K562 (cell line): ENCODE measurements at regions not wholly inside any gene's neighbourhood (a gene's known extent, or its start where the extent isn't known, plus 50 kb on each side); places are given as distances from the start of the nearest gene placed in this dataset.

Experiments used
- ATAC-seq: fragments of 200-7000 bp; cut with Tn5 transposase; 3 replicates; pipeline ENCODE4 v1.9.1; 2020; ENCODE audit warnings: moderate library complexity
- BruUV-seq: library from RNA; stranded (reverse); fragments of 400-500 nt; replicated peaks from 2 replicates; lab custom pipeline; 2021; lab: Mats Ljungman, UMichigan
- CTCF ChIA-PET: fragments of 300-600 bp; formaldehyde crosslinking; extraction: SDS; loops from one replicate; lab custom pipeline; 2021; ENCODE audit warnings: low intra/inter-chr PET ratio; lab: Yijun Ruan, JAX
- POLR2A ChIA-PET: fragments of 300-600, 350-650 bp; sonication (Branson Sonifier 250); formaldehyde crosslinking; extraction: SDS; loops from one replicate; lab custom pipeline; 2021; ENCODE audit warnings: antibody characterized with exemption, inconsistent platforms; lab: Yijun Ruan, JAX
- DNase-seq, 4 experiments: peaks; one replicate each; pipeline versions ENCODE4 v3.0.0 to v3.0.0-alpha.2; 2011 to 2018; ENCODE audit warnings: low spot score in 3 of 4, mixed read lengths in 3 of 4; ENCODE audit errors: extremely low read depth in 1 of 4
- FAIRE-seq: peaks from 2 replicates; lab custom pipeline; 2011; peaks lifted over from hg19 to GRCh38; lab: Jason Lieb, UNC
- H2AFZ ChIP-seq: 2 replicates; pipeline ENCODE4 v1.6.0; 2011; ENCODE audit warnings: low read depth, low read length, control low read depth, inconsistent platforms
- H3K27ac ChIP-seq: fragments of 200-600 bp; 3 replicates; pipeline ENCODE4 v1.8.0; 2011; ENCODE audit warnings: low read depth, mild to moderate bottlenecking, control low read depth, inconsistent platforms, low read length, moderate library complexity, mixed read lengths; ENCODE audit errors: extremely low read depth
- H3K27me3 ChIP-seq, 2 experiments: fragments of 300-600 bp in 1 of 2; 2 replicates in 1 of 2; 3 replicates in 1 of 2; pipeline versions ENCODE4 v1.6.0 to v1.8.0; 2011; ENCODE audit warnings: inconsistent platforms in 2 of 2, low read length in 2 of 2, mild to moderate bottlenecking in 1 of 2, mixed read lengths in 1 of 2, moderate library complexity in 1 of 2; ENCODE audit not compliant: control insufficient read depth in 2 of 2, insufficient read depth in 2 of 2
- H3K36me3 ChIP-seq: fragments of 300-600 bp; 3 replicates; pipeline ENCODE4 v1.8.0; 2011; ENCODE audit warnings: mild to moderate bottlenecking, low read length, inconsistent platforms; ENCODE audit not compliant: control insufficient read depth, insufficient read depth
- H3K4me1 ChIP-seq, 2 experiments: fragments of 200-600 bp in 1 of 2; replicated peaks in 1 of 2; 2 replicates in 1 of 2; 3 replicates in 1 of 2; pipeline versions ENCODE4 v1.5.1 to v1.8.0; 2011; ENCODE audit warnings: inconsistent platforms in 2 of 2, low read length in 2 of 2, mild to moderate bottlenecking in 1 of 2, mixed read lengths in 1 of 2, moderate library complexity in 1 of 2; ENCODE audit not compliant: control insufficient read depth in 2 of 2, insufficient read depth in 2 of 2
- H3K4me2 ChIP-seq: 2 replicates; pipeline ENCODE4 v1.6.1; 2011; ENCODE audit warnings: low read length, control low read depth, inconsistent platforms, mixed read lengths; ENCODE audit not compliant: insufficient read depth
- H3K4me3 ChIP-seq: fragments of 200-600 bp; sonication (generic), shearing (Covaris generic); 2 replicates; pipeline ENCODE4 v1.5.1; 2016; ENCODE audit warnings: control low read depth, inconsistent platforms
- H3K79me2 ChIP-seq: fragments of 200-600 bp; 3 replicates; pipeline ENCODE4 v1.8.0; 2011; ENCODE audit warnings: low read length, inconsistent platforms; ENCODE audit not compliant: control insufficient read depth, insufficient read depth
- H3K9ac ChIP-seq, 2 experiments: 2 replicates each; pipeline versions ENCODE4 v1.6.0 to v1.6.1; 2011; ENCODE audit warnings: low read depth in 2 of 2, low read length in 2 of 2, control low read depth in 1 of 2, inconsistent platforms in 1 of 2, mild to moderate bottlenecking in 1 of 2, mixed read lengths in 1 of 2; ENCODE audit not compliant: insufficient read depth in 1 of 2
- H3K9me1 ChIP-seq: one replicate; pipeline ENCODE4 v1.6.0; 2011; ENCODE audit warnings: inconsistent platforms, mild to moderate bottlenecking, low read length, moderate library complexity; ENCODE audit not compliant: control insufficient read depth, insufficient read depth
- H3K9me3 ChIP-seq: replicated peaks from 2 replicates; pipeline ENCODE4 v1.5.1; 2011; ENCODE audit warnings: low read depth, low read length, inconsistent platforms; ENCODE audit not compliant: control insufficient read depth, insufficient read depth
- H4K20me1 ChIP-seq: replicated peaks from 2 replicates; pipeline ENCODE4 v1.6.1; 2011; ENCODE audit warnings: low read length, inconsistent platforms, mixed read lengths; ENCODE audit not compliant: control insufficient read depth, insufficient read depth
- ARID4B ChIP-seq: sonication (generic); formaldehyde crosslinking; IDR thresholded peaks from 2 replicates; pipeline ENCODE4 v1.8.0; 2022; ENCODE audit warnings: mild to moderate bottlenecking, missing genetic modification reagents
- CBX8 ChIP-seq: fragments of 200-600 bp; sonication (generic); IDR thresholded peaks from 2 replicates; pipeline ENCODE4 v1.6.1; 2012; ENCODE audit warnings: borderline replicate concordance, mixed run types, low read depth, mild to moderate bottlenecking, moderate library complexity, mixed read lengths, low read length, control low read depth, inconsistent platforms; ENCODE audit not compliant: poor library complexity, severe bottlenecking; ENCODE audit errors: extremely low read depth
- GTF3C2 ChIP-seq: IDR thresholded peaks from 3 replicates; pipeline ENCODE4 v1.6.1; 2011; ENCODE audit warnings: borderline replicate concordance, mild to moderate bottlenecking, moderate library complexity; ENCODE audit not compliant: insufficient read length; ENCODE audit errors: extremely low read depth
- JUN ChIP-seq, 2 experiments: sonication (generic) in 1 of 2; formaldehyde crosslinking in 1 of 2; IDR thresholded peaks; 2 replicates each; pipeline versions ENCODE4 v1.6.1 to v1.8.0; 2012 to 2022; ENCODE audit warnings: borderline replicate concordance in 2 of 2, mild to moderate bottlenecking in 2 of 2, improper control_type of control experiment in 1 of 2, low read depth in 1 of 2, low read length in 1 of 2, missing genetic modification reagents in 1 of 2
- STAT6 ChIP-seq: sonication (generic); formaldehyde crosslinking; IDR thresholded peaks from 2 replicates; pipeline ENCODE4 v1.8.1; 2023; ENCODE audit warnings: mild to moderate bottlenecking, missing genetic modification reagents
- TEAD4 ChIP-seq, 2 experiments: sonication (generic) in 1 of 2; formaldehyde crosslinking in 1 of 2; IDR thresholded peaks; 2 replicates each; pipeline versions ENCODE4 v1.6.1 to v1.8.0; 2012 to 2022; ENCODE audit warnings: borderline replicate concordance in 1 of 2, inconsistent platforms in 1 of 2, low read length in 1 of 2, mild to moderate bottlenecking in 1 of 2, missing genetic modification reagents in 1 of 2
- TFE3 ChIP-seq: fragments of 450-650 bp; formaldehyde crosslinking; IDR thresholded peaks from 2 replicates; pipeline ENCODE4 v1.4.0; 2020; ENCODE audit warnings: mild to moderate bottlenecking, mixed read lengths
- WGBS: fragments of 100-300 bp; shearing (Covaris generic); methylation state at CpG from one replicate; pipeline ENCODE4 v1.1.6; 2016; ENCODE audit warnings: low coverage, mixed read lengths; ENCODE audit not compliant: insufficient coverage; ENCODE audit errors: missing lambda C conversion rate; 5-methylcytosine and 5-hydroxymethylcytosine counted together
- in situ Hi-C: fragments of 300-500 bp; cut with MboI; formaldehyde crosslinking; loops from 4 replicates; pipeline ENCODE4 v1.15.0; 2018; ENCODE audit warnings: inconsistent platforms, mixed read lengths
- intact Hi-C: fragments of 100-400 bp; cut with micrococcal nuclease; formaldehyde crosslinking; loops from 2 replicates; pipeline ENCODE4 v1.14.2; 2022

GRCh38 chr16:54484700-54485099 lies 198.1 kb upstream of the IRX3 start:
- H2AFZ ChIP-seq, result no peak overlapping the region
- no peaks in the 10 kb centered on the region for H3K9me3 ChIP-seq
- no peaks in the 10 kb centered on the region for H3K79me2 ChIP-seq
- in situ Hi-C loops, result no loop called here
- H4K20me1 ChIP-seq, result no peaks in the 10 kb centered on the region
- H3K9ac ChIP-seq, result no peak overlapping the region
- FAIRE-seq, result no peak
- CTCF ChIA-PET, result no interaction called here
- DNase-seq, result no peak
- intact Hi-C loops, result no loop called here
- no peak overlapping the region for H3K27ac ChIP-seq
- no TSS peak for BruUV-seq
- no peaks in the 10 kb centered on the region for H3K4me1 ChIP-seq
- no peak overlapping the region for H3K4me3 ChIP-seq
- H3K4me2 ChIP-seq, result no peak overlapping the region
- ATAC-seq, result no peak
- H3K27me3 ChIP-seq, result peaks cover 2 to 17% of the 10 kb centered on the region in 2 experiments; a peak in 2 of 5 replicates
- WGBS, result 3% methylated on average over 9 of the region's 9 CpGs
- H3K36me3 ChIP-seq, result no peaks in the 10 kb centered on the region
- no peaks in the 10 kb centered on the region for H3K9me1 ChIP-seq
- POLR2A ChIA-PET, result interaction anchor here (0.6 to 1.2 kb wide), 2 partner anchors 36 to 54 kb away, joined by 3 read pairs; no protein-coding TSS in a partner anchor
- no peak for TF ChIP-seq CBX8
- no peak for TF ChIP-seq STAT6 (CRISPR knock-in tag)
- TF ChIP-seq JUN (IDR thresholded peaks at IDR 0.05; ENCODE audit: borderline replicate concordance, low read depth, low read length), result no peak
- no peak for TF ChIP-seq JUN (CRISPR knock-in tag; IDR thresholded peaks at IDR 0.05; ENCODE audit: borderline replicate concordance)
- TF ChIP-seq TFE3 (CRISPR knock-in tag), result no peak
- TF ChIP-seq ARID4B, result no peak
- TF ChIP-seq TEAD4 (IDR thresholded peaks at IDR 0.05; ENCODE audit: low read length), result no peak
- TF ChIP-seq TEAD4 (CRISPR knock-in tag; IDR thresholded peaks at IDR 0.05; ENCODE audit: borderline replicate concordance), result no peak
- TF ChIP-seq GTF3C2, result no peak
